ENCODE measurements at regions not wholly inside any gene's neighbourhood (a gene's known extent, or its start where the extent isn't known, plus 50 kb on each side); places are given as distances from the start of the nearest gene placed in this dataset.

- DNase-seq (ENCODE audit: low spot score): peak; percentile 7
These were observed 125.7 kb upstream of the NBEA start for GRCh38 chr13:34816245-34816884.

- DNase-seq (ENCODE audit: low spot score): no peak
These were observed 125.0 kb upstream of the NBEA start for GRCh38 chr13:34816908-34817665.

GRCh38 chr13:34822650-34823049 is 119.4 kb upstream of the NBEA start:
- no peak for DNase-seq (ENCODE audit: low spot score)

GRCh38 chr13:34826432-34826831 is 115.6 kb upstream of the NBEA start:
- no peak for DNase-seq (ENCODE audit: low spot score)

- no peak for DNase-seq (ENCODE audit: low spot score)
These were observed 108.4 kb upstream of the NBEA start for GRCh38 chr13:34833562-34834182.

- DNase-seq (ENCODE audit: low spot score): no peak
These were observed 99.6 kb upstream of the NBEA start for GRCh38 chr13:34842466-34842865.

- no peak for DNase-seq (ENCODE audit: low spot score)
These were observed 94.3 kb upstream of the NBEA start for GRCh38 chr13:34847766-34848165.

- no peak for DNase-seq (ENCODE audit: low spot score)
These were observed 92.7 kb upstream of the NBEA start for GRCh38 chr13:34849406-34849805.

- DNase-seq (ENCODE audit: low spot score): no peak
These were observed 88.9 kb upstream of the NBEA start for GRCh38 chr13:34853161-34853560.

- DNase-seq (ENCODE audit: low spot score): no peak
These were observed 84.3 kb upstream of the NBEA start for GRCh38 chr13:34857558-34858325.

- DNase-seq (ENCODE audit: low spot score): no peak
These were observed 79.8 kb upstream of the NBEA start for GRCh38 chr13:34862311-34862710.

- no peak for DNase-seq (ENCODE audit: low spot score)
These were observed 79.4 kb upstream of the NBEA start for GRCh38 chr13:34862716-34863115.

GRCh38 chr13:34863360-34864135 is 78.5 kb upstream of the NBEA start:
- no peak for DNase-seq (ENCODE audit: low spot score)

GRCh38 chr13:34864671-34865070 is 77.4 kb upstream of the NBEA start:
- no peak for DNase-seq (ENCODE audit: low spot score)

GRCh38 chr13:34867590-34867989 is 74.5 kb upstream of the NBEA start:
- DNase-seq (ENCODE audit: low spot score): no peak

- no peak for DNase-seq (ENCODE audit: low spot score)
These were observed 73.3 kb upstream of the NBEA start for GRCh38 chr13:34868733-34869132.

- no peak for DNase-seq (ENCODE audit: low spot score)
These were observed 72.4 kb upstream of the NBEA start for GRCh38 chr13:34869696-34870095.

GRCh38 chr13:34878329-34878728 is 63.7 kb upstream of the NBEA start:
- no peak for DNase-seq (ENCODE audit: low spot score)

- DNase-seq (ENCODE audit: low spot score): no peak
These were observed 62.2 kb upstream of the NBEA start for GRCh38 chr13:34879851-34880250.

GRCh38 chr13:34881494-34881893 is 60.6 kb upstream of the NBEA start:
- DNase-seq (ENCODE audit: low spot score): no peak

GRCh38 chr13:34883396-34883795 is 58.7 kb upstream of the NBEA start:
- no peak for DNase-seq (ENCODE audit: low spot score)

- DNase-seq (ENCODE audit: low spot score): no peak
These were observed 57.7 kb upstream of the NBEA start for GRCh38 chr13:34884366-34884765.

Data from globus pallidus (tissue), 1 donor.